ENCODE measurements at regions not wholly inside any gene's neighbourhood (a gene's known extent, or its start where the extent isn't known, plus 50 kb on each side); places are given as distances from the start of the nearest gene placed in this dataset.

DNA sequence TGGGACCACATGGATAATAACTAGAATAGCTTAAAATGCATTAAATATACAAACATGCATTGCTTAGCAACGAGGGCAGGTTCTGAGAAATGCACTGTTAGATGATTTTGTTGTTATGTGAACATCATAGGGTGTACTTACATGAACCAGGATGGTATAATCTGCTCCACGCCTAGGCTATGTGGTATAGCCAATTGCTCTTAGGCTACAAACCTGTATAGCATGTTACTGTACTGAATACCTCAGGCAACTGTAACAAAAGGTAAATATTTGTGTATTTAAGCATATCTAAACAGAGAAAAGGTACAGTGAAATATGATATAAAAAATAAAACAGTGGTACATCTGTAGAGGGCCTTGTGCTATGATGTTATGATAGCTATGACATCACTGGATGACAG lies 169.2 kb upstream of the IL15 start:
- Histone ChIP-seq H3K4me3 (no peak overlapping the region), H3K4me1 (replicated peaks; ENCODE audit: insufficient read depth) (no peaks in the 10 kb centered on the region), H4K20me1 (ENCODE audit: insufficient read depth) (no peaks in the 10 kb centered on the region), H3K4me2 (no peak overlapping the region), H3K79me2 (ENCODE audit: low read depth) (no peaks in the 10 kb centered on the region), H2AFZ (no peak overlapping the region), H3K27me3 (ENCODE audit: insufficient read depth, low read depth) (no peaks in the 10 kb centered on the region), H3K27ac (no peak overlapping the region), H3K36me3 (ENCODE audit: low read depth) (no peaks in the 10 kb centered on the region), H3K9me3 (ENCODE audit: insufficient read depth, low read depth) (no peaks in the 10 kb centered on the region), H3K9me2 (ENCODE audit: insufficient read depth) (no peaks in the 10 kb centered on the region), H3F3A (ENCODE audit: insufficient read depth, low read depth) (no peaks in the 10 kb centered on the region)
- POLR2A ChIA-PET (ENCODE audit: unreplicated experiment), result no interaction called here
- intact Hi-C loops (cut with micrococcal nuclease; ENCODE audit: unreplicated experiment), result no loop called here
- no TSS peak for BruUV-seq (replicated peaks)
- CTCF ChIA-PET, result no interaction called here
- TF ChIP-seq, protein P1, sequence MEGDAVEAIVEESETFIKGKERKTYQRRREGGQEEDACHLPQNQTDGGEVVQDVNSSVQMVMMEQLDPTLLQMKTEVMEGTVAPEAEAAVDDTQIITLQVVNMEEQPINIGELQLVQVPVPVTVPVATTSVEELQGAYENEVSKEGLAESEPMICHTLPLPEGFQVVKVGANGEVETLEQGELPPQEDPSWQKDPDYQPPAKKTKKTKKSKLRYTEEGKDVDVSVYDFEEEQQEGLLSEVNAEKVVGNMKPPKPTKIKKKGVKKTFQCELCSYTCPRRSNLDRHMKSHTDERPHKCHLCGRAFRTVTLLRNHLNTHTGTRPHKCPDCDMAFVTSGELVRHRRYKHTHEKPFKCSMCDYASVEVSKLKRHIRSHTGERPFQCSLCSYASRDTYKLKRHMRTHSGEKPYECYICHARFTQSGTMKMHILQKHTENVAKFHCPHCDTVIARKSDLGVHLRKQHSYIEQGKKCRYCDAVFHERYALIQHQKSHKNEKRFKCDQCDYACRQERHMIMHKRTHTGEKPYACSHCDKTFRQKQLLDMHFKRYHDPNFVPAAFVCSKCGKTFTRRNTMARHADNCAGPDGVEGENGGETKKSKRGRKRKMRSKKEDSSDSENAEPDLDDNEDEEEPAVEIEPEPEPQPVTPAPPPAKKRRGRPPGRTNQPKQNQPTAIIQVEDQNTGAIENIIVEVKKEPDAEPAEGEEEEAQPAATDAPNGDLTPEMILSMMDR (conservative IDR thresholded peaks at IDR 0.05), result no peak
- TF ChIP-seq EZH2 (IDR thresholded peaks at IDR 0.05; ENCODE audit: low read depth), result no peak
- DNase-seq, result no peak

DNA sequence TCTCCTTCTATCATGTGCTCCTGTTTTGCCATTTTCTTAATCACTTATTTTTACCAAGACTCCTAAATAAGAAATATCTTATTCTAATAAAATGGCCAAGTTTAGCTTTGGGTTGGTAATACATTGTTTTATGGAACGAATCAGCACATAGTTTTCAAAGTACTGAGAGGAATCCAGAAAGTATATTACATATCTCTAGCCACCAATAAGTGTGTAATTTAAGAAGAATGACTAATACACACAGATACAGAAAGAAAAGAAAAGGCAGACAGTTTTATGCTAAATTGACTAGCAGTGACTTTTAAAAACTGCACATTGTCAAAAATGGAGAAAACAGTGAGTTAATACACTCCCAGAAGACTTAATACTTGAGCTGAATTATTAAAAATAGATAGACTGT lies 167.0 kb upstream of the IL15 start:
- ChIA-PET POLR2A (ENCODE audit: unreplicated experiment) (no interaction called here), CTCF (no interaction called here)
- intact Hi-C loops (cut with micrococcal nuclease; ENCODE audit: unreplicated experiment), result no loop called here
- H3K9me3 ChIP-seq (ENCODE audit: insufficient read depth, low read depth), result no peaks in the 10 kb centered on the region
- BruUV-seq (replicated peaks), result no TSS peak
- no peaks in the 10 kb centered on the region for H3F3A ChIP-seq (ENCODE audit: insufficient read depth, low read depth)
- H3K9me2 ChIP-seq (ENCODE audit: insufficient read depth), result no peaks in the 10 kb centered on the region
- no peak overlapping the region for H3K27ac ChIP-seq
- H3K4me3 ChIP-seq, result no peak overlapping the region
- no peak overlapping the region for H3K4me2 ChIP-seq
- TF ChIP-seq, protein P1 (conservative IDR thresholded peaks at IDR 0.05), result no peak
- no peak for TF ChIP-seq EZH2 (IDR thresholded peaks at IDR 0.05; ENCODE audit: low read depth)
- no peaks in the 10 kb centered on the region for H3K36me3 ChIP-seq (ENCODE audit: low read depth)
- no peak for DNase-seq
- H4K20me1 ChIP-seq (ENCODE audit: insufficient read depth), result no peaks in the 10 kb centered on the region
- H3K4me1 ChIP-seq (replicated peaks; ENCODE audit: insufficient read depth), result no peaks in the 10 kb centered on the region
- H3K79me2 ChIP-seq (ENCODE audit: low read depth), result no peaks in the 10 kb centered on the region
- H2AFZ ChIP-seq, result no peak overlapping the region
- H3K27me3 ChIP-seq (ENCODE audit: insufficient read depth, low read depth), result no peaks in the 10 kb centered on the region

DNA sequence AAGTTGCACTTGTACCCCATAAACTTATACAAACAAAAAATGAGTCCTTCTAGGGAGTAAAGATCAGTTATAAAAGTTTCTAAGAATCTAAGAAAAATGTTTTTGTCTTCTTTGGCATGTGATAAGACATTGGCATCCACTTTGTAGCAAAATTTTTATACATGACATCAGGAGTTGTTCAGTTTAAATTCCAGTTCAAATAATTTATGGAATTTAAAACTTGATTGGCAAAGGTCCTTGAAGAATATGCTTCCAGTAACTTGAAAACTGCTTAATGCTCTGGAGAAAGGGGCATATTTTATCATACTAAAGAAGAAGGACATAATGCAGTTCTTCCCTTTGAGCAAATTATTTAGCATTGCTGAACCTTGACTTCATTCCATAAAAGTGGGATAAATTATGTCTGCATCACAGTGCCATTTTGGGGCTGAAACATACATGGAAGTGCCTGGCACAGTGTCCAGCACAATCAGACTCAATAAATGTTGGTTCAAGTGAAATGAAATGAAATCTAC lies 163.3 kb upstream of the IL15 start:
- no peaks in the 10 kb centered on the region for H3K36me3 ChIP-seq (ENCODE audit: low read depth)
- no peaks in the 10 kb centered on the region for H4K20me1 ChIP-seq (ENCODE audit: insufficient read depth)
- no peaks in the 10 kb centered on the region for H3K4me1 ChIP-seq (replicated peaks; ENCODE audit: insufficient read depth)
- H3K4me2 ChIP-seq, result no peak overlapping the region
- intact Hi-C loops (cut with micrococcal nuclease; ENCODE audit: unreplicated experiment), result no loop called here
- H3K27ac ChIP-seq, result no peak overlapping the region
- no peak overlapping the region for H2AFZ ChIP-seq
- no peak overlapping the region for H3K4me3 ChIP-seq
- no peaks in the 10 kb centered on the region for H3K79me2 ChIP-seq (ENCODE audit: low read depth)
- no peaks in the 10 kb centered on the region for H3K9me2 ChIP-seq (ENCODE audit: insufficient read depth)
- CTCF ChIA-PET, result no interaction called here
- no peak for DNase-seq
- no peaks in the 10 kb centered on the region for H3K9me3 ChIP-seq (ENCODE audit: insufficient read depth, low read depth)
- no peaks in the 10 kb centered on the region for H3F3A ChIP-seq (ENCODE audit: insufficient read depth, low read depth)
- no peaks in the 10 kb centered on the region for H3K27me3 ChIP-seq (ENCODE audit: insufficient read depth, low read depth)
- no peak for TF ChIP-seq EZH2 (IDR thresholded peaks at IDR 0.05; ENCODE audit: low read depth)
- TF ChIP-seq, protein P1 (conservative IDR thresholded peaks at IDR 0.05), result no peak
- POLR2A ChIA-PET (ENCODE audit: unreplicated experiment), result interaction anchor here (0.6 kb wide), 1 partner anchor 16 kb away, joined by 3 read pairs; no protein-coding TSS in a partner anchor
- BruUV-seq (replicated peaks), result no TSS peak
